HT1080 (cell line): ENCODE measurements at regions not wholly inside any gene's neighbourhood (a gene's known extent, or its start where the extent isn't known, plus 50 kb on each side); places are given as distances from the start of the nearest gene placed in this dataset.
A peak's percentile ranks its signal among the peaks of the same experiment; 100 is the strongest.

ENCODE experiments used
- DNase-seq: peaks from one replicate; pipeline ENCODE4 v3.0.0-alpha.2; 2015; ENCODE audit warnings: low read depth

DNA sequence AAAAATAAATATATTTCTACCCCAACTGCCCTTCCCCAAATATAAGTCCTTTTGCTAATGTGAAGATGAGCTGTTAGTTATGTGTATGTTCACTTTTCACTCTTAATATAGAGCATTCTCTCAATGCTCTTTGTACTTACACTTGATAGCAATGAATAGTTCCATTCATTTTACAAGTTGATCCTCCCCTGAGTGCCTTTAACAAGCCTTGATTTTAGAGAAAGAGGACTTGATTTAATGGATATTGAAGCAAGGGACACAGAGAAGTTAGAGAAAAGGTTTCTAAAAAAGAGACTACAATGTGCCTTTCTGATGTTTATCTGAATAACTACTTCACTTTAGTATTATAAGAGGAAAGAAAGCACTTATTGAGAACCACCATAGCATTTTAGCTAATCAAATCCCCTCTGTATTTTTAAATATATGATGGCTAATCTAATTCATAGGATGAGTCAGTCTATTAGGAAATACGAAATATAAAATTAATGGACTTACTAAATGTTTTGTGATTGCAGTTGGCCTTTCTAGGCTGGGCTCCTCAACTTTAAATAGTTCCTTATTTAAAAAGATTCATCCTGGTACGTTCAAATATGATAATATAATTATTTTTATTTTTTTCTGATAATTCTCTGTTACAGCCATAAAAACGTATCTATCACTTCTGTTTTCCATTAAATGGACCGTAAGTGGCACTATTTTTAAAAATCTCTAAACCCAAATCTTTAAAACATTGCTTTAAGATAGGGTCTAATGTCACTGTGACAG, 1097.8 kb upstream of the SLC10A2 start:
- DNase-seq, result no peak

DNA sequence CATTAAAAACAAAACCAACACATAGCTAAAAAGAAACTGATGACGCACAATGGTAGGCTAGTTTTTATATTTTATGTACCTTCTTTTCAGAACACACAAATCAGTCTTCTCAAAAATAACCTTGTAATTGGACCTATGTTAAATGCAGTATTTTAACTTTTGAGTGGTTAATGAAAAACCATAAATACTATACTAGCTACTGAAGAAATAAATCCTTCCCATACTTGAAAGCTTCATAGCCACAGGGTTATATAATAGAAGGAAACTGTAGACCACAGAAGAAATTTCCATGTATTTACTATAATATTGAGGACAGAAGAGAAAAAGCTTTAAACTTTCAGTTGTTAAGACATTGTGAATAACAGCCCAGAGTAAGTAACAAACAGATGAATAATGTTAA, 1094.3 kb upstream of the SLC10A2 start:
- DNase-seq, result no peak

DNA sequence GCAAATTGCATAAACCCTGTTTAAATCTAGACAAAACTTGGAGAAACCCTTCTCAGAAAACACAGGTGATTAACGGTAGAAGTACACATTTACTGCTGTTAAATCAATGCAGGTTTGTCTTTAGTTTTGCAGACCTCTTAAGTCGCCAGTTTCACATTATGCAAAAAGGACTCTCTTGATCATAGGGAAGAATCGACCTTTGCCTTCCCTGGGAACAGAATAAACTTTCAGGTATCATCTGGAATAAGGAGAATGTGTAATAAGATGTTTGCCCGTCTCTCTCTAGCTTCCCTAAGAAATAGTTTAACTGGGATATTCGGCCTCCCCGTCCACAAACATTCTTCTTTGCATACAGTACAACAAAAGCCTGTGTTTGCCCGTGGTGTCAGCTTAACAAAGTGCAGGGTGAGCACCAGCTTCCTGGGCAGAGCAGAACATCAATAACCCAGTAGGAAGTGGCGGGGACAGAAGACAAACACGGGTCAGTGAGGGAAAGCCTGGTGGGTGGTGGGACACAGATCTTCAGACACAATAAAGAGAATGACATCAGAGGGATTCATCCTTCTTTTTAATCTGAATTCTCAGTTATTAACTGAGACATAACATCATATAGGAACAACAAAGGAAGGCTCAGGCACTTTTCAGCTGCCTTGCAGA, 1077.7 kb upstream of the SLC10A2 start:
- DNase-seq, result peak; percentile 6

GRCh38 chr13:104140552-104140951, 1074.3 kb upstream of the SLC10A2 start:
- peak; percentile 75 for DNase-seq

- no peak for DNase-seq
Measured at GRCh38 chr13:104137416-104137815, 1071.2 kb upstream of the SLC10A2 start.

GRCh38 chr13:104132849-104133248, 1066.6 kb upstream of the SLC10A2 start:
- DNase-seq, result no peak

DNA sequence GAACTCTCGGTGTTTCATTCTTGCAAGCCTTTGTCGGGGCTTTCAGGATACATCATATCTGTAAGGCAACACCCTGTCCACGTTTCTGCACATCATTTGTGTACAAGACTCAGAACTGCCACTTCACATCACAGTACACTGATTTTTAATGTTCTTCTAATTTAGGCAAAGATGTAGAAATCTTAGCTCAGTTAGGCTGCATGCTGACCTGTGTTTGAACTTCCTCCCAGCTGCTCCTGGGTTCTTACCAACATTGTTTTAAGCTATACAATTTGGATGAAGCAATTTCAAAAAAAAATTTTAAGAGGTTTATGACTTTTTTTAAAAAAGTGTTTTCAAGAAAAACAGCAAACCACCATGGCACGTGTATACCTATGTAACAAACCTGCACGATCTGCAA, 1047.9 kb upstream of the SLC10A2 start:
- DNase-seq, result no peak

- DNase-seq, result no peak
Measured at GRCh38 chr13:104111031-104111430, 1044.8 kb upstream of the SLC10A2 start.

DNA sequence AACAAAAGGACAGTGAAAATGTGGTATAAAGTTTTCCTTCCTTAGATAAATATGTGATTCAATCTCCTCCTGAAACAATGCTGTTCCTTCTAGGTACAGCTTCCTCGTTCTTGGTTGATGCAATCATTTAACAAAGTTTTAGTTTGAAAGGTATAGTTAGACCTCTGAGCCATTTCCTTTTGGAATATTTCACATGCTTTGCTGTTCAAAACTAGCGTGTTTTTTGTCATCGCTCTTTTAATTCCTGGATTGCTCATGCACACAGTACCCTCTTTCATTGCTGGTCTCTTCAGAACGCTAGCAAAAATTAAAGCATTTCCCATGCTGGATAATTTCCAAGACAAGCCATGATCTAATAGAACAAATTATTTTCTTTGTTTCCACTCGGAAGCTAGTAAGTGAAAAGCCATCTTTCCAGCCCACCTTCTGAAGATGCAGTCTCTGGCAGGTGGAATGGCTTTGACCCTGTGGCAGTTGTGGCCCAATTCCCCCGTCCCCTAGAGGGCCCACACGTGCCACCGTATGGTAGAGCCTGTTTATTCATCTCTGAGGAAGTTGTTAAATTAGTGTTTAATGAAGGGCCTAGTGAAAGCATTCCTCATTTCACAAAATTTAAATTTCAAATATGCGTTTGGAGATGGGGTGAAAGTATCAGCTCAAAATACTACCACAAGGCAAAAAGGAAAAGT, 1040.6 kb upstream of the SLC10A2 start:
- peak; percentile 71 for DNase-seq

DNA sequence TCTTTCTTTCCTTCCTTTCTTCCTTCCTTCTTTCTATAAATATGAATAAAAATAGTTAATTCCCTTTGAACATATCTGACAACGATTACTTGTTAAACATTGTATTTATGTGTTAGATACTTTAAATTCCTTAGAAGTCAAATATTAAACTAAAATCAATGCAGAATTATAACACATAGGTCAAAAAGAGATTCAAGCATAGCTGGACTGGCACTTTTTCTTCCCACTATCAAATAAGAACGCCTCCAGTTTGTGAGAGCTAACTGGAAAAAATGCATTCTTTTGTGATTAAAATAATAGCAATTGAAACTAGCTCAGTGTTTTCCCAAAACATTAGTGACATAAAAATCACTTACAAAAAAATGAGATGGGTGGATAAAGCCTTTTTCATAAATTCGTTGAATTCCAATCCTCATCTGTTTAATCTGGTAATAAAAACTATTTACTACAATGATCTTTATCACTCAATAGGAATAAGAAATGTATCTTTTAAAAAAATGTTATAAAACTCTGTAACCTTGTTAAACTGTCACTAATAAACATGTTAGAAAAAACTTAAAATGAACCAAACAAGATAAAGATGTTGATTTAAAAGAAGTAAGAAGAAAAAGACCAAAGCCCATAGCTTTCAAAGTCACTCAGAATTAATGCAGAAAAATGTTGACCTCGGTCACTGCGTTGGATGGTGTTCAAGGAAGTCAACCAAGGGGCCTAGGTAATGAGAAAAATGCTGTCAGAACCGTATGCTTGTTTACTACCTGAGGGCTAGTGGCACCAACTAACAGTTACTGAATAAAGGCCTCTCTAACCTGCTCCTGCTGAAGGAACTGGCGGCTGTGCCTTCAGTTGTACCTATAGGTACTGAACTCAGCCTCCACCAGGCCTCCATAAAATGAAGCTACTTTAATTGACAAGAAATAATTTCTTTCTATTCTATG, 1039.5 kb upstream of the SLC10A2 start:
- DNase-seq, result no peak

DNA sequence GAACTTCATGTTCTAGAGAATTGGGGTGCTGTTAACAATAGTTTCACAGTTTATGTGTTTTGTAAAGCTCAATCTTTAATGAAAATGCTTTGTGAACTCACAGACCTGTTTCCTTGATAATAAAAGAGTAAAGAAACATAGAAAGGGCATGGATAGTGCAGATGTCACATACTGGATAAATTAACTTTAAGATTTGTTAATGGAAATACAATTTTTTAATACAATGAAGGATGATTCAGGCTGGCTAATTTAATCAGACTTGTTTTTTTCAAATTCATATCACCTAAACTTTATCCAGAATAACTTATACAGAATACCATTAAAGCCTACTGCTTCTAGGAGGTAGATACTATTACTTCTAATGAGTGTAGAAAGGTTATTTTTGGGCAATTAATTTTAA, 1033.5 kb upstream of the SLC10A2 start:
- no peak for DNase-seq

- DNase-seq, result no peak
Measured at GRCh38 chr13:104098421-104098820, 1032.2 kb upstream of the SLC10A2 start.

- DNase-seq, result no peak
Measured at GRCh38 chr13:104086759-104087158, 1020.5 kb upstream of the SLC10A2 start.

- no peak for DNase-seq
Measured at GRCh38 chr13:104086210-104086609, 1020.0 kb upstream of the SLC10A2 start.

GRCh38 chr13:104085611-104086010, 1019.4 kb upstream of the SLC10A2 start:
- no peak for DNase-seq

GRCh38 chr13:104074326-104074725, 1008.1 kb upstream of the SLC10A2 start:
- no peak for DNase-seq

DNA sequence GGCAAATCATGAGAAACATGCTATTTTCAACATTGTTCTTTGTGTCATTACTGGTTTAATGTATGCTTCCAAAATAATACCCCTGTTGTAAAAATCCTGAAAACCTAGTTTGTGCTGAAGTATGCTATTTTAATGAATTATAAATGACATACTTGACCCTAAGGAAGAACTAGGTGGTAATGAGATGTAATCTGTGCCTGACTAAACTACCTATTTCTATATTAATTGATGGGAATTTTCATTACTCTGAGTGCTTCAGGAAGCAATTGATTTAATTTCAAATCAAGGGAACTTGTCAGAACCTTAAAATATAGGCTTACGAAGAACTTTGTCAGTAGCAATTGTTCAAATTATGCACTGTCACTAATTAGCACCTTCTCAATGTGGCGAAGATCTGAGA, 1005.6 kb upstream of the SLC10A2 start:
- DNase-seq, result no peak

- DNase-seq, result no peak
Measured at GRCh38 chr13:104065328-104065727, 999.1 kb upstream of the SLC10A2 start.

DNA sequence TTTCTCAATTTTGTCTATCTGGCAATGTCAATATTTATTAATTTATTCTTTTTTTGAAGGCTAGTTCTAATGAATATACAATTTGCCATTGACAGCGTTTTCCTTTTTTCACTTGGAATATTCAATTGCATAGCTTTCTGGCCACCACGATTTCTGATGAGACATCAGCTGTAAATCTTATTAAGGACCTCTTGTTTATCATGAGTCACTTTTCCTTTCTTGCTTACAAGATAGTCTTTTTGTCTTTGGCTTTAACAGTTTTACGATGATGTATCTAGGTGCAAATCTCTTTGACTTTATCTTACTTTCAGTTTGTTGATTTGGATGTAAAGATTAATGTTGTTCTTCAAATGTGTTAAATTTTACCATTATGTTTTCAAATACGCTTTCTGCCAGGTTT, 991.6 kb upstream of the SLC10A2 start:
- peak; percentile 18 for DNase-seq

- DNase-seq, result no peak
Measured at GRCh38 chr13:104045907-104046306, 979.7 kb upstream of the SLC10A2 start.

DNA sequence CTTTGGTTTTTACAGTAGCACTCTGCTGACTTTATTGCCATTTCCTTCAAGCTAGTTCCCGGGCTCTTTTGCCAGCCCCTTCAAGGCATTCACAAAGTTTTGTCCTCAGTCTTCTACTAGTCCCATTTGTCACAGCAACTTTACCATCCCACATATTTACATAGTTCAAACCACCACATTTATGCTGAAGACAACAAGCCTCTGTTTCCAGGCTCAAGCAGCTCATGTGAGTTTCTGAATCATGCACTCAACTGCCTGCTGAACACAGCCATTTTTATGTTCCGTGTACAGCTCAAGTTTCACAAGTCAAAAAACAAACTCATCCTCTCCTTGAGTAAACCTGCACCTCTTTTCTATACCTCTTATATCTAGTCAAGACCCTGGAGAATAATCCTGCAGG, 977.0 kb upstream of the SLC10A2 start:
- DNase-seq, result peak; percentile 64
